Colonic mucosa (tissue), 4 donors: ENCODE measurements at regions not wholly inside any gene's neighbourhood (a gene's known extent, or its start where the extent isn't known, plus 50 kb on each side); places are given as distances from the start of the nearest gene placed in this dataset.
A peak's percentile ranks its signal among the peaks of the same experiment; 100 is the strongest.

Experiments used
- DNase-seq: peaks from one replicate; pipeline ENCODE4 v3.0.0-alpha.2; 2020
- H3K27ac ChIP-seq: fragments of 200-600 bp; one replicate; pipeline ENCODE4 v1.8.0; 2021
- H3K27me3 ChIP-seq: fragments of 200-600 bp; one replicate; pipeline ENCODE4 v1.8.0; 2021
- H3K36me3 ChIP-seq: fragments of 200-600 bp; one replicate; pipeline ENCODE4 v1.8.0; 2021
- H3K4me1 ChIP-seq: fragments of 200-600 bp; one replicate; pipeline ENCODE4 v1.8.0; 2021; ENCODE audit warnings: mild to moderate bottlenecking
- H3K4me3 ChIP-seq: fragments of 200-600 bp; one replicate; pipeline ENCODE4 v1.8.0; 2021
- H3K9ac ChIP-seq, 2 donors: one replicate each; pipeline ENCODE4 v1.7.0; 2013; ENCODE audit warnings: control low read depth in 2 of 2, low read depth in 2 of 2, low read length in 2 of 2
- H3K9me3 ChIP-seq: fragments of 200-600 bp; one replicate; pipeline ENCODE4 v1.8.0; 2021
- CTCF ChIP-seq: fragments of 200-600 bp; IDR thresholded peaks from one replicate; pipeline ENCODE4 v1.8.0; 2022; ENCODE audit warnings: antibody characterized with exemption, mild to moderate bottlenecking
- intact Hi-C: fragments of 100-400 bp; cut with DNase I; formaldehyde crosslinking; loops from one replicate; pipeline ENCODE4 v1.14.1; 2022
- donor health status: healthy.
- donor health status: DM: no; HTN: no; CAD: no.
- donor health status: DM: no; HTN: no; CAD: no.

- no peak for DNase-seq
- Histone ChIP-seq H3K9me3 (no peaks in the 10 kb centered on the region), H3K9ac (no peak overlapping the region), H3K36me3 (no peaks in the 10 kb centered on the region), H3K4me1 (no peaks in the 10 kb centered on the region), H3K4me3 (no peak overlapping the region), H3K27ac (no peak overlapping the region), H3K27me3 (no peaks in the 10 kb centered on the region)
- intact Hi-C loops, result no loop called here
- TF ChIP-seq CTCF, result no peak
Observed at GRCh38 chr4:53782458-53782845, 191.2 kb upstream of the LNX1 start.

- H3K36me3 ChIP-seq, result no peaks in the 10 kb centered on the region
- H3K4me3 ChIP-seq, result no peak overlapping the region
- DNase-seq, result no peak
- intact Hi-C loops, result no loop called here
- TF ChIP-seq CTCF, result no peak
- H3K4me1 ChIP-seq, result no peaks in the 10 kb centered on the region
- no peaks in the 10 kb centered on the region for H3K27me3 ChIP-seq
- H3K9ac ChIP-seq, result no peak overlapping the region
- no peaks in the 10 kb centered on the region for H3K9me3 ChIP-seq
- H3K27ac ChIP-seq, result no peak overlapping the region
Observed at GRCh38 chr4:53781629-53782457, 190.6 kb upstream of the LNX1 start.

- Histone ChIP-seq H3K9ac (no peak overlapping the region), H3K4me1 (no peaks in the 10 kb centered on the region)
- no peak for TF ChIP-seq CTCF
Observed at GRCh38 chr4:53780736-53781400, 189.6 kb upstream of the LNX1 start.

GRCh38 chr4:53779025-53779424 lies 187.7 kb upstream of the LNX1 start:
- Histone ChIP-seq H3K27me3 (no peaks in the 10 kb centered on the region), H3K36me3 (no peaks in the 10 kb centered on the region), H3K9ac (no peak overlapping the region), H3K27ac (no peak overlapping the region), H3K4me1 (no peaks in the 10 kb centered on the region), H3K4me3 (no peak overlapping the region), H3K9me3 (no peaks in the 10 kb centered on the region)
- intact Hi-C loops, result no loop called here
- TF ChIP-seq CTCF, result no peak
- no peak for DNase-seq

More at GRCh38 chr4:53780736-53781400, 189.6 kb upstream of the LNX1 start:
- no peak for DNase-seq
- no peaks in the 10 kb centered on the region for H3K27me3 ChIP-seq
- no peak overlapping the region for H3K4me3 ChIP-seq
- no peaks in the 10 kb centered on the region for H3K36me3 ChIP-seq
- H3K9me3 ChIP-seq, result no peaks in the 10 kb centered on the region
- H3K27ac ChIP-seq, result peak overlapping the region; percentile 10
- intact Hi-C loops, result no loop called here

- H3K36me3 ChIP-seq, result no peaks in the 10 kb centered on the region
- H3K4me3 ChIP-seq, result no peak overlapping the region
- intact Hi-C loops, result no loop called here
- no peak for TF ChIP-seq CTCF
- H3K9me3 ChIP-seq, result no peaks in the 10 kb centered on the region
- H3K27me3 ChIP-seq, result no peaks in the 10 kb centered on the region
- no peak for DNase-seq
- no peak overlapping the region for H3K9ac ChIP-seq
- H3K27ac ChIP-seq, result no peak overlapping the region
- no peaks in the 10 kb centered on the region for H3K4me1 ChIP-seq
Observed at GRCh38 chr4:53778155-53778554, 186.9 kb upstream of the LNX1 start.
